Loucy (cell line): ENCODE measurements at regions not wholly inside any gene's neighbourhood (a gene's known extent, or its start where the extent isn't known, plus 50 kb on each side); places are given as distances from the start of the nearest gene placed in this dataset.

Experiments used
- H2AFZ ChIP-seq: fragments of 200-600 bp; sonication (generic); 2 replicates; pipeline ENCODE4 v1.6.0; 2016; ENCODE audit warnings: antibody characterized with exemption, mild to moderate bottlenecking, low read length, moderate library complexity
- H3F3A ChIP-seq: fragments of 200-600 bp; 2 replicates; pipeline ENCODE4 v1.6.0; 2016; ENCODE audit warnings: antibody characterized with exemption, low read depth, mild to moderate bottlenecking
- H3K27me3 ChIP-seq: fragments of 200-600 bp; sonication (generic); 2 replicates; pipeline ENCODE4 v1.6.1; 2014; ENCODE audit warnings: low read length, mild to moderate bottlenecking; ENCODE audit not compliant: insufficient read depth, poor library complexity, severe bottlenecking
- H3K36me3 ChIP-seq: fragments of 200-600 bp; sonication (generic); 2 replicates; pipeline ENCODE4 v1.6.1; 2016; ENCODE audit warnings: low read length; ENCODE audit not compliant: insufficient read depth
- H3K4me1 ChIP-seq: fragments of 200-600 bp; sonication (generic); 2 replicates; pipeline ENCODE4 v1.5.1; 2014; ENCODE audit warnings: low read length, mild to moderate bottlenecking; ENCODE audit not compliant: insufficient read depth, poor library complexity, severe bottlenecking
- H3K4me2 ChIP-seq: fragments of 200-600 bp; sonication (generic); 2 replicates; pipeline ENCODE4 v1.6.0; 2014; ENCODE audit warnings: antibody characterized with exemption, low read length, low read depth, mild to moderate bottlenecking; ENCODE audit not compliant: poor library complexity, severe bottlenecking
- H3K4me3 ChIP-seq: fragments of 200-600 bp; sonication (generic); 2 replicates; pipeline ENCODE4 v1.5.1; 2014; ENCODE audit warnings: low read length, mild to moderate bottlenecking, mixed read lengths; ENCODE audit not compliant: poor library complexity, severe bottlenecking
- H3K79me2 ChIP-seq: fragments of 200-600 bp; sonication (generic); 2 replicates; pipeline ENCODE4 v1.6.1; 2014; ENCODE audit warnings: low read length; ENCODE audit not compliant: insufficient read depth
- H3K9ac ChIP-seq: fragments of 200-600 bp; sonication (generic); 2 replicates; pipeline ENCODE4 v1.6.0; 2014; ENCODE audit warnings: mild to moderate bottlenecking, low read depth, low read length, moderate library complexity; ENCODE audit not compliant: poor library complexity, severe bottlenecking
- H3K9me2 ChIP-seq: fragments of 200-600 bp; sonication (generic); replicated peaks from 2 replicates; pipeline ENCODE4 v1.6.1; 2016; ENCODE audit warnings: low read depth, low read length, mixed read lengths
- H3K9me3 ChIP-seq: fragments of 200-600 bp; sonication (generic); 2 replicates; pipeline ENCODE4 v1.6.1; 2014; ENCODE audit warnings: mild to moderate bottlenecking, antibody characterized with exemption, low read length, low read depth; ENCODE audit not compliant: insufficient read depth
- H4K20me1 ChIP-seq: fragments of 200-600 bp; sonication (generic); 2 replicates; pipeline ENCODE4 v1.6.0; 2014; ENCODE audit warnings: antibody characterized with exemption, low read length, mild to moderate bottlenecking; ENCODE audit not compliant: insufficient read depth, poor library complexity, severe bottlenecking
- CTCF ChIP-seq: fragments of 200-600 bp; sonication (generic); conservative IDR thresholded peaks from 2 replicates; pipeline ENCODE4 v1.5.1; 2014; ENCODE audit warnings: mild to moderate bottlenecking, antibody characterized with exemption, low read length
- EZH2phosphoT487 ChIP-seq: fragments of 200-600 bp; IDR thresholded peaks from 2 replicates; pipeline ENCODE4 v1.6.1; 2018; ENCODE audit warnings: antibody characterized with exemption, mild to moderate bottlenecking, moderate library complexity, borderline replicate concordance

GRCh38 chr10:53479365-53479764, 706.8 kb upstream of the MBL2 start:
- Histone ChIP-seq H3F3A (no peaks in the 10 kb centered on the region), H3K4me3 (no peak overlapping the region), H3K4me2 (no peak overlapping the region), H3K9ac (no peak overlapping the region), H2AFZ (no peak overlapping the region), H3K36me3 (no peaks in the 10 kb centered on the region), H3K27me3 (no peaks in the 10 kb centered on the region), H3K79me2 (no peaks in the 10 kb centered on the region), H3K4me1 (no peaks in the 10 kb centered on the region), H3K9me2 (no peaks in the 10 kb centered on the region), H4K20me1 (no peaks in the 10 kb centered on the region), H3K9me3 (no peaks in the 10 kb centered on the region)
- no peak for TF ChIP-seq EZH2phosphoT487
- TF ChIP-seq CTCF = no peak

GRCh38 chr10:53477313-53477675, 704.7 kb upstream of the MBL2 start:
- H3K4me3 ChIP-seq = no peak overlapping the region
- H3K9me2 ChIP-seq = no peaks in the 10 kb centered on the region
- no peaks in the 10 kb centered on the region for H3K79me2 ChIP-seq
- no peaks in the 10 kb centered on the region for H3K4me1 ChIP-seq
- TF ChIP-seq CTCF (no peak), EZH2phosphoT487 (no peak)
- H3K27me3 ChIP-seq = no peaks in the 10 kb centered on the region
- no peaks in the 10 kb centered on the region for H3F3A ChIP-seq
- H3K4me2 ChIP-seq = no peak overlapping the region
- no peaks in the 10 kb centered on the region for H3K9me3 ChIP-seq
- no peaks in the 10 kb centered on the region for H4K20me1 ChIP-seq
- H3K36me3 ChIP-seq = no peaks in the 10 kb centered on the region
- H2AFZ ChIP-seq = no peak overlapping the region
- no peak overlapping the region for H3K9ac ChIP-seq

- Histone ChIP-seq H3K4me3 (no peak overlapping the region), H3K4me2 (no peak overlapping the region), H3K9ac (no peak overlapping the region), H3K9me2 (no peaks in the 10 kb centered on the region), H3K27me3 (no peaks in the 10 kb centered on the region), H3K36me3 (no peaks in the 10 kb centered on the region), H4K20me1 (no peaks in the 10 kb centered on the region), H3K4me1 (no peaks in the 10 kb centered on the region), H2AFZ (no peak overlapping the region), H3K9me3 (no peaks in the 10 kb centered on the region), H3F3A (no peaks in the 10 kb centered on the region), H3K79me2 (no peaks in the 10 kb centered on the region)
- TF ChIP-seq EZH2phosphoT487 = no peak
- TF ChIP-seq CTCF = no peak
These were observed 704.2 kb upstream of the MBL2 start for GRCh38 chr10:53476650-53477312.
